Lung (tissue), 11 donors: ENCODE measurements at regions not wholly inside any gene's neighbourhood (a gene's known extent, or its start where the extent isn't known, plus 50 kb on each side); places are given as distances from the start of the nearest gene placed in this dataset.
A peak's percentile ranks its signal among the peaks of the same experiment; 100 is the strongest.
"Not testable (repeated sequence)": the region's sequence is repeated elsewhere in the genome, so short reads cannot be mapped to it uniquely, and the experiment has no call there.

Experiments
- ATAC-seq: fragments of 200-7000 bp; cut with Tn5 transposase; one replicate; pipeline ENCODE4 v1.9.1; 2020; ENCODE audit warnings: moderate number of reproducible peaks; ENCODE audit not compliant: insufficient read depth, low FRiP score
- DNase-seq, 3 donors: peaks; one replicate each; pipeline ENCODE4 v3.0.0-alpha.2; 2013 to 2017
- H3K27ac ChIP-seq, 2 donors: one replicate each; pipeline ENCODE4 v1.5.1; 2013; ENCODE audit warnings: mild to moderate bottlenecking in 2 of 2, moderate library complexity in 2 of 2, control low read depth in 1 of 2, inconsistent platforms in 1 of 2, low read depth in 1 of 2, low read length in 1 of 2
- H3K27me3 ChIP-seq, 3 donors: one replicate each; pipeline ENCODE4 v1.5.1; 2013; ENCODE audit warnings: low read length in 2 of 3; ENCODE audit not compliant: control insufficient read depth in 3 of 3, insufficient read depth in 3 of 3
- H3K36me3 ChIP-seq, 4 donors: one replicate each; pipeline ENCODE4 v1.5.1; 2013; ENCODE audit warnings: low read length in 4 of 4, mild to moderate bottlenecking in 1 of 4, moderate library complexity in 1 of 4; ENCODE audit not compliant: control insufficient read depth in 4 of 4, insufficient read depth in 4 of 4
- H3K4me1 ChIP-seq, 5 donors: one replicate each; pipeline ENCODE4 v1.5.1; 2013; ENCODE audit warnings: low read length in 5 of 5, mild to moderate bottlenecking in 2 of 5, moderate library complexity in 1 of 5; ENCODE audit not compliant: control insufficient read depth in 5 of 5, insufficient read depth in 5 of 5
- H3K4me3 ChIP-seq: one replicate; pipeline ENCODE4 v1.5.1; 2013; ENCODE audit warnings: mild to moderate bottlenecking, control low read depth, moderate library complexity
- H3K9ac ChIP-seq, 2 donors: one replicate each; pipeline ENCODE4 v1.5.1; 2013; ENCODE audit warnings: low read length in 2 of 2, control low read depth in 1 of 2; ENCODE audit not compliant: insufficient read depth in 1 of 2
- H3K9me3 ChIP-seq, 4 donors: one replicate each; pipeline ENCODE4 v1.5.1; 2013; ENCODE audit warnings: low read length in 3 of 4, mild to moderate bottlenecking in 1 of 4, moderate library complexity in 1 of 4; ENCODE audit not compliant: control insufficient read depth in 4 of 4, insufficient read depth in 3 of 4
- WGBS, 2 donors: extraction: QIAGEN DNeasy Blood & Tissue Kit; methylation state at CpG; one replicate each; pipeline ENCODE4 v1.1.7; 2013; 5-methylcytosine and 5-hydroxymethylcytosine counted together
- TF ChIP-seq, protein P1 (sequence below): IDR thresholded peaks from 2 replicates; pipeline ENCODE4 v1.5.1; 2012; ENCODE audit warnings: mild to moderate bottlenecking; ENCODE audit errors: control extremely low read depth, extremely low read depth
- donor health status: control.
- donor health status: control.
- donor health status: Bipolar disorder and iron deficiency.
- donor health status: healthy.
- donor health status: DM: yes; HTN: yes; CAD: no.

- H3K36me3 ChIP-seq, result no peaks in the 10 kb centered on the region
- no peaks in the 10 kb centered on the region for H3K4me1 ChIP-seq
- no peak for DNase-seq
- no peaks in the 10 kb centered on the region for H3K27me3 ChIP-seq
- H3K9me3 ChIP-seq, result no peaks in the 10 kb centered on the region
- WGBS, 2 donors, result 62 to 76% methylated on average over 3 of the region's 3 CpGs
- TF ChIP-seq, protein P1, sequence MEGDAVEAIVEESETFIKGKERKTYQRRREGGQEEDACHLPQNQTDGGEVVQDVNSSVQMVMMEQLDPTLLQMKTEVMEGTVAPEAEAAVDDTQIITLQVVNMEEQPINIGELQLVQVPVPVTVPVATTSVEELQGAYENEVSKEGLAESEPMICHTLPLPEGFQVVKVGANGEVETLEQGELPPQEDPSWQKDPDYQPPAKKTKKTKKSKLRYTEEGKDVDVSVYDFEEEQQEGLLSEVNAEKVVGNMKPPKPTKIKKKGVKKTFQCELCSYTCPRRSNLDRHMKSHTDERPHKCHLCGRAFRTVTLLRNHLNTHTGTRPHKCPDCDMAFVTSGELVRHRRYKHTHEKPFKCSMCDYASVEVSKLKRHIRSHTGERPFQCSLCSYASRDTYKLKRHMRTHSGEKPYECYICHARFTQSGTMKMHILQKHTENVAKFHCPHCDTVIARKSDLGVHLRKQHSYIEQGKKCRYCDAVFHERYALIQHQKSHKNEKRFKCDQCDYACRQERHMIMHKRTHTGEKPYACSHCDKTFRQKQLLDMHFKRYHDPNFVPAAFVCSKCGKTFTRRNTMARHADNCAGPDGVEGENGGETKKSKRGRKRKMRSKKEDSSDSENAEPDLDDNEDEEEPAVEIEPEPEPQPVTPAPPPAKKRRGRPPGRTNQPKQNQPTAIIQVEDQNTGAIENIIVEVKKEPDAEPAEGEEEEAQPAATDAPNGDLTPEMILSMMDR, result no peak
- no peak overlapping the region for H3K27ac ChIP-seq
- no peak overlapping the region for H3K4me3 ChIP-seq
- no peak for ATAC-seq
- H3K9ac ChIP-seq, result no peak overlapping the region
These were observed 197.6 kb upstream of the AVPR1A start for GRCh38 chr12:63348556-63348955.

- H3K9ac ChIP-seq, H3K27me3 ChIP-seq, H3K4me3 ChIP-seq, H3K9me3 ChIP-seq, H3K4me1 ChIP-seq, H3K36me3 ChIP-seq, H3K27ac ChIP-seq, ATAC-seq: not testable (repeated sequence)
- peak; percentile 11 to 27 (median 20) for DNase-seq
- WGBS, 2 donors, result 46 to 67% methylated on average over 4 of the region's 4 CpGs
These were observed 186.2 kb upstream of the AVPR1A start for GRCh38 chr12:63337158-63337557.

DNA sequence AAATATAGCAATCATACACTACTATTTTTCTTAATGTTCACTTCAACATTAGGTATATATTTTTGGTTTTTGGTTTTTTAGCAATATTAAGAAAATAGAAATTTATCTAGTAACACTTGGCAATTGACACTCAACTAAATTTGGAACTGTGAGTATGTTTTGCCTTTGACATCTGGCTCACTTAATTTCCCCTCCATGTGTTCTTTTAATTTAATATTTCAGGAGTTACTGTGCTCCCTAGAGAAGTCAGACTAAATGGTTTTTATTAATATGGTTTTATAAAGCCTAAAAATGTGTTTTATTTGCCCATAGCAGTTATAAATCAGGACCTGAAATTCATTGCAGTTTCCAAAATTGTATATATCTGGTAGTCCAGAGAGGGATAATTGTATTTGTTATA is 175.3 kb upstream of the AVPR1A start:
- H3K9me3 ChIP-seq, result peaks cover 0 to 5% (median 0%) of the 10 kb centered on the region in 4 donors
- no peak overlapping the region for H3K9ac ChIP-seq
- no peaks in the 10 kb centered on the region for H3K4me1 ChIP-seq
- no peak for ATAC-seq
- H3K27me3 ChIP-seq, result no peaks in the 10 kb centered on the region
- no peak overlapping the region for H3K27ac ChIP-seq
- no peaks in the 10 kb centered on the region for H3K36me3 ChIP-seq
- no peak for DNase-seq
- TF ChIP-seq, protein P1, result no peak
- no peak overlapping the region for H3K4me3 ChIP-seq

GRCh38 chr12:63325757-63326156 is 174.8 kb upstream of the AVPR1A start:
- peaks cover 0 to 5% (median 0%) of the 10 kb centered on the region in 4 donors for H3K9me3 ChIP-seq
- WGBS, 2 donors, result 32 to 58% methylated on average over 1 of the region's 1 CpG
- no peak for DNase-seq
- no peak overlapping the region for H3K4me3 ChIP-seq
- TF ChIP-seq, protein P1, result no peak
- ATAC-seq, result no peak
- H3K9ac ChIP-seq, result no peak overlapping the region
- H3K36me3 ChIP-seq, result no peaks in the 10 kb centered on the region
- H3K27ac ChIP-seq, result no peak overlapping the region
- no peaks in the 10 kb centered on the region for H3K27me3 ChIP-seq
- H3K4me1 ChIP-seq, result no peaks in the 10 kb centered on the region
